Epithelial cell of proximal tubule (primary cell): ENCODE measurements at regions not wholly inside any gene's neighbourhood (a gene's known extent, or its start where the extent isn't known, plus 50 kb on each side); places are given as distances from the start of the nearest gene placed in this dataset.

Experiments
- DNase-seq: peaks from one replicate; pipeline ENCODE4 v3.0.0-alpha.2; 2011; ENCODE audit warnings: low read depth
- H3K4me3 ChIP-seq: 2 replicates; pipeline ENCODE4 v1.5.1; 2011; ENCODE audit warnings: low read depth, mild to moderate bottlenecking, low read length
- CTCF ChIP-seq: conservative IDR thresholded peaks from 2 replicates; pipeline ENCODE4 v1.5.1; 2012; ENCODE audit warnings: low read depth, mild to moderate bottlenecking, low read length

GRCh38 chr12:107957459-107957858 is 171.6 kb upstream of the WSCD2 start:
- TF ChIP-seq CTCF = no peak

GRCh38 chr12:107963635-107964034 is 165.5 kb upstream of the WSCD2 start:
- no peak for TF ChIP-seq CTCF
- no peak for DNase-seq
- no peak overlapping the region for H3K4me3 ChIP-seq

More at GRCh38 chr12:107957459-107957858, 171.6 kb upstream of the WSCD2 start:
- no peak for DNase-seq
- no peak overlapping the region for H3K4me3 ChIP-seq

GRCh38 chr12:107967170-107967569 is 161.9 kb upstream of the WSCD2 start:
- no peak overlapping the region for H3K4me3 ChIP-seq
- no peak for TF ChIP-seq CTCF
- no peak for DNase-seq

GRCh38 chr12:107973950-107974349 is 155.1 kb upstream of the WSCD2 start:
- no peak for DNase-seq
- no peak overlapping the region for H3K4me3 ChIP-seq
- no peak for TF ChIP-seq CTCF

- DNase-seq = no peak
- no peak overlapping the region for H3K4me3 ChIP-seq
- TF ChIP-seq CTCF = no peak
These were observed 152.8 kb upstream of the WSCD2 start for GRCh38 chr12:107976331-107976730.

- no peak overlapping the region for H3K4me3 ChIP-seq
- no peak for TF ChIP-seq CTCF
- no peak for DNase-seq
These were observed 150.9 kb upstream of the WSCD2 start for GRCh38 chr12:107978201-107978600.

GRCh38 chr12:107978641-107979040 is 150.4 kb upstream of the WSCD2 start:
- H3K4me3 ChIP-seq = no peak overlapping the region
- no peak for DNase-seq
- no peak for TF ChIP-seq CTCF
